ENCODE measurements at regions not wholly inside any gene's neighbourhood (a gene's known extent, or its start where the extent isn't known, plus 50 kb on each side); places are given as distances from the start of the nearest gene placed in this dataset.

DNA sequence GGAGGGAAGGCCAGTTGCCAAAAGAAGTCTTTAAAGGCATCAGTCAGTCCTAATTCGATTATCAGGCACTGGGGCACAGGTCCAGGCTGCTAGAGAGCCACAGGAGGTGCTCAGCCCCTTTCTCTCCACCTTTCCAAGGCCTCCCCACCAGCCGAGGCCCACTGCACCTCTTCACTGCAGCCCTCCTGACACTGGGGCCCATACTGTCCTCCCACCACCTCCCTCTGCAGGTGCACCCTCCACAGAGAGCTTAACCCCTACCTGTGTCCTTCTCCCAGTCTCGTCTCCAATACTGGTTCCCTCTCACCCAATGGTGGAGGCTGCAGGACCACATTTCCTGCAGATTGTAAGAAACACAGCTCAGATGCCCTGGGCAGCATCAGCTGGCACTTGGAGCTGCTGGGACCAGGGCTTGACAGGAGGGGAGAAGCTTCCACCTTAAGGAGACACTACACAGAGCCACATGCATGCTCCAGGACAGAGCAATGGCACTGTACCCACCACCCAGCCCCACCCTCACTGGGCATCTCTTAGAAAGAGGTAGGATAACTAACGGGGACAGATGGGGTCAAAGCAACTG lies 81.6 kb upstream of the PRR20G start:
- TF ChIP-seq HDGF (IDR thresholded peaks at IDR 0.05; ENCODE audit: borderline replicate concordance) (no peak), CTBP1 (IDR thresholded peaks at IDR 0.05; ENCODE audit: borderline replicate concordance) (no peak), TARDBP (IDR thresholded peaks at IDR 0.05) (no peak), FOXA1 (IDR thresholded peaks at IDR 0.05) (no peak), NFRKB (IDR thresholded peaks at IDR 0.05) (no peak)

All from HEK293T (cell line).